ENCODE measurements at regions not wholly inside any gene's neighbourhood (a gene's known extent, or its start where the extent isn't known, plus 50 kb on each side); places are given as distances from the start of the nearest gene placed in this dataset.

- TF ChIP-seq USF1 (IDR thresholded peaks at IDR 0.05; ENCODE audit: borderline replicate concordance, low read depth): peak; percentile 68; the same call in 1 of the 2 replicates
- TF ChIP-seq CTCF (IDR thresholded peaks at IDR 0.05): peak; percentile 35
- TF ChIP-seq EP300 (IDR thresholded peaks at IDR 0.05; ENCODE audit: borderline replicate concordance in 1 of 2, low read depth in 1 of 2, low read length in 1 of 2): 0 out of 4 replicates have a peak, but pooled peaks of 1 of the 2 experiments have one; percentile 21
Observed at GRCh38 chr18:34158881-34159690, 65.6 kb downstream of the NOL4 start (continued).

GRCh38 chr18:34153711-34154110 lies 71.0 kb downstream of the NOL4 start:
- peak; percentile 14 for DNase-seq
- CTCF ChIA-PET: interaction anchor here (0.6 to 1.4 kb wide), 2 partner anchors 30 to 31 kb away, joined by 4 to 10 read pairs; no protein-coding TSS in a partner anchor
- 0 out of 2 replicates have a peak, but pooled peaks have one; percentile 34 for TF ChIP-seq GABPA (IDR thresholded peaks at IDR 0.05; ENCODE audit: low read depth)
- peak; percentile 60 for TF ChIP-seq MXI1 (IDR thresholded peaks at IDR 0.05; ENCODE audit: low read depth, low read length)
- TF ChIP-seq POLR2AphosphoS5 (IDR thresholded peaks at IDR 0.05; ENCODE audit: low read depth, low read length): no peak
- Histone ChIP-seq H3K9ac (no peak overlapping the region), H3K36me3 (replicated peaks in 1 of 2; ENCODE audit: control insufficient read depth in 1 of 2, insufficient read depth in 2 of 2, low read length in 1 of 2) (no peaks in the 10 kb centered on the region), H3K27me3 (ENCODE audit: insufficient read depth) (peaks cover 5% of the 10 kb centered on the region; the same call in 1 of the 2 replicates), H3F3A (replicated peaks; ENCODE audit: insufficient read depth) (no peaks in the 10 kb centered on the region), H3K79me2 (ENCODE audit: insufficient read depth) (no peaks in the 10 kb centered on the region), H4K20me1 (ENCODE audit: insufficient read depth) (no peaks in the 10 kb centered on the region), H3K4me2 (peak overlapping the region; percentile 45), H3K9me3 (no peaks in the 10 kb centered on the region), H3K4me3 (ENCODE audit: low read depth in 2 of 2, low read length in 1 of 2) (peak overlapping the region in 1 of 2 experiments; percentile 22; a peak in 2 of 4 replicates), H3K4me1 (ENCODE audit: control insufficient read depth in 1 of 2, insufficient read depth in 2 of 2, low read depth in 1 of 2, low read length in 1 of 2) (peaks cover 8% of the 10 kb centered on the region in 2 experiments; a peak in 3 of 4 replicates), H2AFZ (ENCODE audit: low read depth) (peak overlapping the region; percentile 76; the same call in 1 of the 2 replicates), H3K9me2 (no peaks in the 10 kb centered on the region), H3K27ac (ENCODE audit: low read depth in 2 of 2, low read length in 1 of 2) (peak overlapping the region in 1 of 2 experiments; percentile 83; a peak in 2 of 4 replicates)
- POLR2A ChIA-PET: no interaction called here
- WGBS (ENCODE audit: low lambda C conversion rate): 11% methylated on average over 1 of the region's 1 CpG

- Histone ChIP-seq H3K9me2 (no peaks in the 10 kb centered on the region), H3K36me3 (replicated peaks in 1 of 2; ENCODE audit: control insufficient read depth in 1 of 2, insufficient read depth in 2 of 2, low read length in 1 of 2) (no peaks in the 10 kb centered on the region), H3K4me1 (ENCODE audit: control insufficient read depth in 1 of 2, insufficient read depth in 2 of 2, low read depth in 1 of 2, low read length in 1 of 2) (no peaks in the 10 kb centered on the region), H4K20me1 (ENCODE audit: insufficient read depth) (no peaks in the 10 kb centered on the region), H2AFZ (ENCODE audit: low read depth) (no peak overlapping the region), H3K4me3 (ENCODE audit: low read depth in 2 of 2, low read length in 1 of 2) (no peak overlapping the region), H3K27me3 (ENCODE audit: insufficient read depth) (no peaks in the 10 kb centered on the region), H3F3A (replicated peaks; ENCODE audit: insufficient read depth) (no peaks in the 10 kb centered on the region), H3K27ac (ENCODE audit: low read depth in 2 of 2, low read length in 1 of 2) (no peak overlapping the region), H3K9me3 (no peaks in the 10 kb centered on the region; the same call in 1 of the 2 replicates), H3K9ac (no peak overlapping the region), H3K79me2 (ENCODE audit: insufficient read depth) (no peaks in the 10 kb centered on the region), H3K4me2 (no peak overlapping the region)
- POLR2A ChIA-PET: no interaction called here
- no peak for TF ChIP-seq EZH2phosphoT487 (IDR thresholded peaks at IDR 0.05; ENCODE audit: borderline replicate concordance, low read depth)
- TF ChIP-seq CHD2 (IDR thresholded peaks at IDR 0.05; ENCODE audit: low read length, partially characterized antibody): no peak
- no peak for TF ChIP-seq IRF3 (IDR thresholded peaks at IDR 0.05; ENCODE audit: low read depth, low read length)
- TF ChIP-seq SMC3 (IDR thresholded peaks at IDR 0.05; ENCODE audit: low read depth, low read length): no peak
- no peak for TF ChIP-seq MEF2A (IDR thresholded peaks at IDR 0.05; ENCODE audit: borderline replicate concordance, low read depth)
- TF ChIP-seq RAD21 (IDR thresholded peaks at IDR 0.05; ENCODE audit: low read length): no peak
- no peak for TF ChIP-seq MXI1 (IDR thresholded peaks at IDR 0.05; ENCODE audit: low read depth, low read length)
- no peak for TF ChIP-seq RCOR1 (IDR thresholded peaks at IDR 0.05; ENCODE audit: low read length)
- no peak for TF ChIP-seq TAF1 (IDR thresholded peaks at IDR 0.05; ENCODE audit: borderline replicate concordance, low read depth, low read length)
- CTCF ChIA-PET: interaction anchor here (1.6 to 1.8 kb wide), 2 partner anchors 8 to 192 kb away, joined by 9 to 11 read pairs; no protein-coding TSS in a partner anchor
- 0% methylated on average over 1 of the region's 1 CpG for WGBS (ENCODE audit: low lambda C conversion rate)
- no peak for DNase-seq
Observed at GRCh38 chr18:34131006-34131405, 93.7 kb downstream of the NOL4 start.

Data from SK-N-SH (cell line).